ENCODE measurements at regions not wholly inside any gene's neighbourhood (a gene's known extent, or its start where the extent isn't known, plus 50 kb on each side); places are given as distances from the start of the nearest gene placed in this dataset.

DNA sequence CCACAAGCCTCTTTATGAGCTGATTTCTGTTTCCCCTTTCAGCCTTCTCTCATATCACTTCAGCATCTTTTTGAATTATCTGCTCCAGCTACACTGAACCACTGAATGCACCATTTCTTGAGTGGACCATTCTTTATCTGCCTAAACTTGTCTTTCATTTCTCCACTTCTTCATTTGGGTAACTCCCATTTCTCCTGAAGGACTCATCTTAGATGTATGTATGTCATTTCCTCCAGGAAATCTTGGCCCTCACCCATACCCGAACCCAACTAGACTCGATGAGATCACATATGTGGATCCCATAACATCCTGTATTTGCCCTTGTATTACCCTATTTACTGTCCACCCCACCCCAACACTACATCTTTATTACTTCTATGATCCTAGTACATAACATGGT, 249.8 kb downstream of the KIF4B start:
- H3K36me3 ChIP-seq (ENCODE audit: control insufficient read depth, insufficient read depth, low read length): no peaks in the 10 kb centered on the region
- H3K4me3 ChIP-seq (replicated peaks; ENCODE audit: low read depth, low read length): no peak overlapping the region
- no peak for DNase-seq (ENCODE audit: extremely low read depth, insufficient read length)
- H3K27me3 ChIP-seq (replicated peaks; ENCODE audit: control insufficient read depth, insufficient read depth, low read length): no peaks in the 10 kb centered on the region; the same call in 1 of the 2 replicates
- TF ChIP-seq, protein P1, sequence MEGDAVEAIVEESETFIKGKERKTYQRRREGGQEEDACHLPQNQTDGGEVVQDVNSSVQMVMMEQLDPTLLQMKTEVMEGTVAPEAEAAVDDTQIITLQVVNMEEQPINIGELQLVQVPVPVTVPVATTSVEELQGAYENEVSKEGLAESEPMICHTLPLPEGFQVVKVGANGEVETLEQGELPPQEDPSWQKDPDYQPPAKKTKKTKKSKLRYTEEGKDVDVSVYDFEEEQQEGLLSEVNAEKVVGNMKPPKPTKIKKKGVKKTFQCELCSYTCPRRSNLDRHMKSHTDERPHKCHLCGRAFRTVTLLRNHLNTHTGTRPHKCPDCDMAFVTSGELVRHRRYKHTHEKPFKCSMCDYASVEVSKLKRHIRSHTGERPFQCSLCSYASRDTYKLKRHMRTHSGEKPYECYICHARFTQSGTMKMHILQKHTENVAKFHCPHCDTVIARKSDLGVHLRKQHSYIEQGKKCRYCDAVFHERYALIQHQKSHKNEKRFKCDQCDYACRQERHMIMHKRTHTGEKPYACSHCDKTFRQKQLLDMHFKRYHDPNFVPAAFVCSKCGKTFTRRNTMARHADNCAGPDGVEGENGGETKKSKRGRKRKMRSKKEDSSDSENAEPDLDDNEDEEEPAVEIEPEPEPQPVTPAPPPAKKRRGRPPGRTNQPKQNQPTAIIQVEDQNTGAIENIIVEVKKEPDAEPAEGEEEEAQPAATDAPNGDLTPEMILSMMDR (IDR thresholded peaks at IDR 0.05; ENCODE audit: insufficient read depth, low read length, poor library complexity, severe bottlenecking): no peak

DNA sequence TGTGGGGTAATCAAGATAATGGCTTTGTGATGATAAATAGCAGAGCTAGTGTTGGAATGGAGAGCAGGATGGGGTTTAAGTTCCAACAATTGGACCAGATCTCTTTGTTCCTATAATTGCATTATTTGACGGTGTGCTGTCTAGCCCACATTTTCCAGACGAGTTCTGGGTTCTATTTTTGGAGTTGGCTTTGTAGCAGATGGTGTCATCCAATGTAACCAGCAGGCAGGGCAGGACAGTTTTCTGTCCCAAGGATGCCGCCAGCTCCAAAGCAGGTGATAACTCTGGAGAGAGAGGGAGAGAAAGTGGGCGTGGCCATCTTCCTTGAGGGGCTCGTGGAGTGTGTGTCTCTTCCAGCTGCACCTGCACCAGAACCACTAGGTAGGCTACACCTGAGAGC, 251.3 kb downstream of the KIF4B start:
- no peak for DNase-seq (ENCODE audit: extremely low read depth, insufficient read length)
- H3K27me3 ChIP-seq (replicated peaks; ENCODE audit: control insufficient read depth, insufficient read depth, low read length): no peaks in the 10 kb centered on the region; the same call in 1 of the 2 replicates
- TF ChIP-seq, protein P1 (IDR thresholded peaks at IDR 0.05; ENCODE audit: insufficient read depth, low read length, poor library complexity, severe bottlenecking): no peak
- no peak overlapping the region for H3K4me3 ChIP-seq (replicated peaks; ENCODE audit: low read depth, low read length)
- no peaks in the 10 kb centered on the region for H3K36me3 ChIP-seq (ENCODE audit: control insufficient read depth, insufficient read depth, low read length)

DNA sequence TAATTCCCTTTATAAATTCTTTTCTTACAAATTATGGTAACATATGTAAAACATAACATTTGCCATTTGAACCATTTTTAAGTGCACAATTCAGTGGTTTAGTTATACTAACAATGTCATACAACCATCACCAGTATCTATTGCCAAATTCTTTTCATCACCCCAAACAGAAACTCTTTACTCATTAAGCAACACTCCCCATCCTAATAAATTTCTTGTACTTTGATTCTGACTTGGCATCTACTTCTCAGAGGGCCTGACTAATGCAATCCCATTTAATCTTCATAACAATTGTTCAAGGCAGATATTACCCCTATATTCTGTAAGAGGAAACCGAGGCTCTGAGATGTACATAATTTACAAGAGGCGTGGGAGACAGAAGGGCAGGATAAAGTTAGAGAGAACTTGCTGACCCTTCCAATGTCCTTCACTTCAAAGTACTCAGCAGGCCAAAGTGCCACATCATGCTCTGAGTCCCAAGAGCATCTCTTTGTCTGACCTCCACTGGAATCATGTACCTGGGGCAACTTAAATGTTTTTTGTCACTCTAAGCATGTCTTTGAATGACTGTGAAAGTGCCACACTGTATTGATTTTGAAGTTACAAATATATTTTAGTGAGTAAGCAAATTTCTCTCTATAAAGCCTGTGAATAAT, 255.3 kb downstream of the KIF4B start:
- H3K27me3 ChIP-seq (replicated peaks; ENCODE audit: control insufficient read depth, insufficient read depth, low read length): no peaks in the 10 kb centered on the region; the same call in 1 of the 2 replicates
- H3K4me3 ChIP-seq (replicated peaks; ENCODE audit: low read depth, low read length): no peak overlapping the region
- TF ChIP-seq, protein P1 (IDR thresholded peaks at IDR 0.05; ENCODE audit: insufficient read depth, low read length, poor library complexity, severe bottlenecking): no peak
- no peaks in the 10 kb centered on the region for H3K36me3 ChIP-seq (ENCODE audit: control insufficient read depth, insufficient read depth, low read length)
- DNase-seq (ENCODE audit: extremely low read depth, insufficient read length): no peak

- no peaks in the 10 kb centered on the region for H3K36me3 ChIP-seq (ENCODE audit: control insufficient read depth, insufficient read depth, low read length)
- DNase-seq (ENCODE audit: extremely low read depth, insufficient read length): no peak
- TF ChIP-seq, protein P1 (IDR thresholded peaks at IDR 0.05; ENCODE audit: insufficient read depth, low read length, poor library complexity, severe bottlenecking): no peak
- H3K4me3 ChIP-seq (replicated peaks; ENCODE audit: low read depth, low read length): no peak overlapping the region
- H3K27me3 ChIP-seq (replicated peaks; ENCODE audit: control insufficient read depth, insufficient read depth, low read length): no peaks in the 10 kb centered on the region; the same call in 1 of the 2 replicates
Measured at GRCh38 chr5:155270725-155271124, 257.2 kb downstream of the KIF4B start.

GRCh38 chr5:155274484-155274883, 260.9 kb downstream of the KIF4B start:
- Histone ChIP-seq H3K27me3 (replicated peaks; ENCODE audit: control insufficient read depth, insufficient read depth, low read length) (no peaks in the 10 kb centered on the region), H3K36me3 (ENCODE audit: control insufficient read depth, insufficient read depth, low read length) (no peaks in the 10 kb centered on the region), H3K4me3 (replicated peaks; ENCODE audit: low read depth, low read length) (no peak overlapping the region)
- TF ChIP-seq, protein P1 (IDR thresholded peaks at IDR 0.05; ENCODE audit: insufficient read depth, low read length, poor library complexity, severe bottlenecking): no peak
- no peak for DNase-seq (ENCODE audit: extremely low read depth, insufficient read length)

DNA sequence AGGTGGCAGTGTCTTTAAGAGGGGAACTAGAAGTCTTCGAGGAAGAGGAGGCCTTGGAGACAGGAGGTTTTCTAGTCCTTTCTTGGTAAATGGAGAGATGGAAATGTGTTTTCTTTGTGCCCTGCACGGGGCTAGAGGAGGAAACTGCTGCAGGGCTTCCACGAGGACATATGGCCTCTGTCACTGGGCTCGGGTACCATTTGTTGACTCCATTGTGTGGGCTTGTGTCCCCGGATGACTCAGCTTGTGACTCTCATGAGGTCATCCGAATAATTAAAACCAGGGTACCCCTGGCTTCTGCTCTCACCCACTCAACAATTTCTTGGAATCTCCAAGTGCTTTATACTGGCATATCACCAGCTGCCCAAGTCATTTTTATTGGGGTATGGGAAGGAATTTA, 261.7 kb downstream of the KIF4B start:
- Histone ChIP-seq H3K27me3 (replicated peaks; ENCODE audit: control insufficient read depth, insufficient read depth, low read length) (no peaks in the 10 kb centered on the region), H3K36me3 (ENCODE audit: control insufficient read depth, insufficient read depth, low read length) (no peaks in the 10 kb centered on the region), H3K4me3 (replicated peaks; ENCODE audit: low read depth, low read length) (no peak overlapping the region)
- TF ChIP-seq, protein P1 (IDR thresholded peaks at IDR 0.05; ENCODE audit: insufficient read depth, low read length, poor library complexity, severe bottlenecking): no peak
- no peak for DNase-seq (ENCODE audit: extremely low read depth, insufficient read length)

Measured in GM06990 (cell line).